GM18502 (cell line): ENCODE measurements at regions not wholly inside any gene's neighbourhood (a gene's known extent, or its start where the extent isn't known, plus 50 kb on each side); places are given as distances from the start of the nearest gene placed in this dataset.
A peak's percentile ranks its signal among the peaks of the same experiment; 100 is the strongest.
"Not testable (repeated sequence)": the region's sequence is repeated elsewhere in the genome, so short reads cannot be mapped to it uniquely, and the experiment has no call there.

ENCODE experiments used
- ATAC-seq: cut with Tn5 transposase; IDR thresholded peaks from one replicate; pipeline ENCODE4 v1.9.1; 2021; ENCODE audit warnings: mild to moderate bottlenecking; ENCODE audit not compliant: unreplicated experiment, poor library complexity

DNA sequence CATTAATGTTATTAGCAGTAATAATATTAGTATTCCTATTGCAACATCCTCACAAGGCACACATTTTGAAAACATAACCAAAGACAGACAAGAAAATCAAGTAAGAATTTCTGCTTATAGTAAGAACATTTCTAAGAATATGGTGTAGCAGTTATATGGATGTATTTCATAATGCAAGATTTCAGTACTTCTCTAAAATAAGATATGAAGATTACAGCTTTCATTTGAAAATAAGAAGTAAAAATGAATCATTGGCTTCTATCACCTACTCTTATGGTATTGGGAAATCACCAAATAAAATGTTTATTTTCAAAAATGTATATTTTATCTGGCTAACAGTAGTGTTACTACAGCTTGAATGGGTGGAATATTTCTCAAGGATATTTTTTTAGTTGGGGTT, 103.8 kb upstream of the USP25 start:
- no peak for ATAC-seq

DNA sequence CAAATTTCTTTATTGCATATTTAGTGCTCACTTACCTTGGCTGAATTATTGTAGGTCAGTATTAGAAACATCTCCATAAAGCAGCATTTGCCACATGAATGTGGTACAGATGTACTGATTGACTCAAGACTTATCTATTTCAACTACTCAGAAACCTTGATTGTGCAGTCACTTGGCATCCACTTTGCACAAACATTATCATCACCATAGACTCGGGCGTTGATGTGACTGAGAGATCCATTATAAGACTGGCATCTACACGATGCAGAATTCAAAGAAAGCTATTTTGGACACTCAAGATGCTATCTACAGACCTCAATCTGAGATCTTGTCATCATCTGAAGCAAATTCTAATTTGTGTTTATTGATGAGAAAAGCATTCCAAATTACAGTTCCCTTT, 102.8 kb upstream of the USP25 start:
- no peak for ATAC-seq

DNA sequence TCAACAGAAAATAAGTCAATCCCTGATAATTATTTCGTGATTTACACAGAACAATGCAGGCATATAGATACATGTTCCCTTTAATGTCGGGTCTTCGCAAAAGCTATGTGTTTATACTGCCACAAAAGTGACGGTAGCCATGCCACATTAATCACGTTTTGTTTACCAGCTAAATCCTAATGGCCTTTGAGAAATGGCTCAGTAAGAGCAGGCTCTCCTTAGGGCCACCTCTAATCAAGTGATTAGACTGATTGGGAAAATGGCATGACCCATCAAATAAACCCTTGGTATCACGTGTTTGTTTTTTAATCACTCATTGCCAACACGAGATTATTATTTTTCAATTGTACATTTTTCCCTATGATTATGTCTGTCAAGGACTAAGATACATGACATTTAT, 102.0 kb upstream of the USP25 start:
- ATAC-seq, result no peak

DNA sequence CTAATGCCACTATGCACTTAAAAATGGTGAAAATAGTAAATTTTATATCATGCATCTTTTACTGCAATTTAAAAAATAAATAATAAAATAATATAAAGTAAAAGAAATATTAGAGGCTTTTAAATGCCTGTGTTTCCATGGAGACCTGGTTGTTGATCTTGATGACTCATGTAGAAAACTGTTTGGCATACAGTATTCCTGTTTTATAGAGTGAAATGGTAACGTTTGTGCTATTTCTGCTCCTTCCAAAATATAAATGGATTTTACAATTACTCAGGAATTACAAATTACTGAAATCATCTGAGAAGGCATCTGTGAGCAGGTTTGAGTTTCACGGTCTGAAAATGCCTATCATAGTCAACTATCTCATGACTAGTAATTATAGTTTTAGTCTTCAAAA, 98.4 kb upstream of the USP25 start:
- no peak for ATAC-seq

DNA sequence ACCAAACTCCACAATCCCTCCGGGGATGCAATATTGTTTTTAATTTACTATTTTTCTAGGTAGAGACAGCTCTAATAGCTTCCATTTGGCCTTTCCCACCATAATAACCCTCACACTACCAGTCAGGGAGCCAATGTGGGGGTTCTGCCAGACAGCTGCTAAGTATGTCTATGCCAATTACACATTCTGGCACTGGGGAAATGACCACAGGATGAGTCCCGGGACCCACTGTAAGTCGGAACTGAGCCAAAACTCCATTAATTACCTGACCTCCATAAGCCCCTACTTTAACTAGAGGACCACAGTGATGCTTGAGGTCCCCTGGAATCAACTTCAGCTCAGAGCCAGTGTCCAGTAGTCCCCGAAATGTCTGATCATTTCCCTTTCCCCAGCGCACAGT, 95.2 kb upstream of the USP25 start:
- ATAC-seq, result not testable (repeated sequence)

DNA sequence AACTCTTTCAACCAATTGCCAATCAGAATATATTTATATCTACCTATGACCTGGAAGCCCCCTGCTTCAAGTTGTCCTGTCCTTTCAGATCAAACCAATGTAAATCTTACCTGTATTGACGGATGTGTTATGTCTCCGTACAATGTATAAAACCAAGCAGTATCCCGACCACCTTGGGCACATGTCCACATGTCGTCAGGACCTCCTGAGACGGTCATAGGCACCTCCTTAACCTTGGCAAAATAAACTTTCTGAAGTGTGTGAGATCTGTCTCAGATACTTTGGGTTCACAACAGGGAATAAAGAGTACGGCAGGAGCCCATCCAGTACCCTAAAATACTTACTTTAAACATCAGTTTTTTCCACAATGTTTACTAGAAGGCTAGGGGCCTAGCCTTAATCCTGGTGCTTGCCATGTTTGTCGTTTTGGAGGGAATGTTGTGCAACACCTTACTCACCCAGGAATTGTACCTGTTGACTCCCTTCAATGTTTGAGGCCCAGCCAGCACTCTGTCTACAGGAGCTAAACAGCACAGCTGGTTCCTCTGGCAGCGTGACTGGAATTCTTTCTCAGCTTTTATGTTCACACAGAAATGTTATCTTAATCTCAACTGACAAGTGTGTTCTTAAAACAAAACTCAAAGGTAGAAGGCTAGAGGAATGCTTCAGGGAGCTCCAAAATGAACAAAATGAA, 90.8 kb upstream of the USP25 start:
- no peak for ATAC-seq

DNA sequence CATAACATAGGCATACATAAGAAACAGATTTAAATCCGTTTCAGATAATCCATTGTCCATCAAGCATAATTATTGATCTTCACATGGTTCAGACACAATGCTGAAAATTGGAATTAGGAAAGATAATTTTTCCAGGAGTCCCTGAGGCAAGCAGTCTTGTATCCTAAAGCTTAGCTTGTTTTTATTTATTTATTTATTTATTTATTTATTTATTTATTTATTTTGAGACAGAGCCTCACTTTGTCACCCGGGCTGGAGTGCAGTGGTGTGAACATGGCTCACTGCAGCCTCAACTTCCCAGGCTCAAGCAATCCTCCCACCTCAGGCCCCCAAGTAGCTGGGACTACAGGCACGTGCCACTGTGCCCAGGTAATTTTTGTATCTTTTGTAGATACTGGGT, 89.7 kb upstream of the USP25 start:
- ATAC-seq, result not testable (repeated sequence)

DNA sequence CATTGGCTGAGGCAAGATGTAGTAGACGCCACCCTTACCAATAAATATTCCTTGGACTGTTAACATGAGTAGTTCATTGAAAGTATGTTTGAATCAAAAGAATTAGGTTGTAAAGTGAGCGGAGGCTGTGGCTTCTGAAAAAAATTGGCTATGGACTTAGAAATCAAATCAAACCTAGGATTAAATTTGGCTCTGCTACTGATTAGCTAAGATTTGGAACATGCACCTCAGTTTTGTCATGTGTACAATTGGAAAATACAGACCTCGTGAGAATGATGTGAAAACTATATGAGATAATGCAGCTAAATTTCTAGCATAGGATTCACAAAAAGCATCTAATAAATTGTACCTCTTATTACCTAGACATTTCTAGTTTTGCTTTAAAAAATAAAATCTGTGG, 85.3 kb upstream of the USP25 start:
- no peak for ATAC-seq

DNA sequence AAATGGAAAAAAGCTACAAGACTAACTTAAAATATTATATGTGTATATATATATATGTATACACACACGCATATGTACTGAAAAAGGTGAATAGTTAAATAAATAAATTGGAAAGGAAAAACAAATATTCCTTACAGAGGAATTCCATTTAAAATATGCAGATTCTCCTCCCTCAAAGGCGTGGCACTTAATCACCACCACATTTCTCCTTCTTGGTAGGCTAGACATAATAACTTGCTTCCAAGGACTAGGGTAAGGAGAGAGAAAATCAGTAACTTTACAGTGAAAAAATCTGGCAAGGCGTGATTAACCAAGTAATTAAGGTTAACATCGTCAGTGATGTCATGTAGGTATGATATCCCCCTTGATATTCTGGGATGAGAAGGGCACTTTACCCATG, 84.0 kb upstream of the USP25 start:
- ATAC-seq, result no peak

DNA sequence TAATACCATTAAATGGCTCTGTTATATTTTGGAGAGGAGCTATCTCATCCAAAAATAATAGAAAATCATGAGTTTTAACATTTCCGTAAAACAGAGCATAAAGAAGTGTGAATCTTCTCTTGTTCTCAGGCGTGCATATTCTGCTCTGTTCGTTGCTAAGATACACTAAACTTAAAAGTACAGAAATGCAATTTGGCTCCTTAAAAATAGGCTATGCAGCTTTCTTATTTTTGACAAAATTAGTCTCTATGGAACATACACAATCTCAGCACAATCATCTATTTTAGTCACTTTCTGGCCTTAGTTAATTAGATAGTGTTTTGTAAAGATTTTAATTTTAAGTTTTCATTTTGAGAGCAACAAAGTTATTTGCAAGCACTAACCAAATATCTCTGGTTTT, 79.0 kb upstream of the USP25 start:
- ATAC-seq, result no peak

DNA sequence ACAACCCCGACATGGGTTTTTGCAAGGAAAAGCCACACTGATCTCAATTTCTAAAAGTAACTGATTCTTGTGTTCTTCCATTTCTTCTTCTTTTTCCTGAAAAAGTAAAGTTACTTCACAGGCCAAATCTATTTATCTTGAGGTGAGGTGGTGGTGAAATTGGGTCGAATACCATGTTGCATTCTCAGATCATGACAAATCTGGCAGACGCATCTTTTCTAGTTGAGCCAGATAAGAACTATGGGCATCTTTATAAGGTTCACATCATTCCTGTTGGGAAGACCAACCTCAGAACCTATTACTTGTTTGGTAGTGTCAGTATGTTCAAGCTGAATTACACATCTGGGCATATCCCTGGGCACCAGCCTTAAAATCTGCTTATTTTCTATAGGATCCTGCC, 78.6 kb upstream of the USP25 start:
- ATAC-seq, result no peak

DNA sequence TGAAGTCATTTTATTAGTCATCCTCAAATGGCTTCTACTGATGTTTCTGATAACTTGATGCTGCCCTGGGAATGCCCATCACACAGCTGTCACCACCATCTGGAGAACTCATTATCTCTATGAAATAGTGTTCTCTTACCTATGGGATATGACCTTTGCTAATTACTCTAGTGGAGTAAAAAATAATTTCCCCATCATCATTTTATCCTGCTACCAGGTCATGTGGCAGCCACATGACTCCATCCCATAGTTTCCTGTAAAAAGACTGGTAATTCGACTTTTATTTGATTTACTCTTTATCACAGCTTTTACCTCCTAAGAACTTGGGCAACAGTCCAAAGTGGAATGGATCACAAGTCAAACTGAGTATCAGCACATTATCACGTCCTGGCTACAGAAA, 76.1 kb upstream of the USP25 start:
- ATAC-seq, result no peak

DNA sequence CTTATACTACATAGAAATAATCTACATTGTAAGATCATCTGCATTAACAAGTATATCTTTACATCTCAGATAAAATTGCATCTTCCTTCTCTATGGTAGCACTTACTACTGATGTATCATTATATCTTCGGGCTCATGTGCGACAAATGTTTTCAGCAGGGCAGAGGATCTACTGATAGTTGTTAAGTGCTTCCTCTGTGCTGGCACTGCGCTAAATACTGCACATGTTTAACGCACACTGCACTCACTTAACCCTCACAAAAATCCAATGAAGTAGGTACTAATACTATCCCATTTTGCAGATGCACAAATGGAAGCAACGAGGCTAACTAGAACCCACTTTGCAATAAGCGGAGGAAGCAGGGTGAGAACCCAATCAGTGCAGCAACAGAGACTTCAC, 75.6 kb upstream of the USP25 start:
- no peak for ATAC-seq

DNA sequence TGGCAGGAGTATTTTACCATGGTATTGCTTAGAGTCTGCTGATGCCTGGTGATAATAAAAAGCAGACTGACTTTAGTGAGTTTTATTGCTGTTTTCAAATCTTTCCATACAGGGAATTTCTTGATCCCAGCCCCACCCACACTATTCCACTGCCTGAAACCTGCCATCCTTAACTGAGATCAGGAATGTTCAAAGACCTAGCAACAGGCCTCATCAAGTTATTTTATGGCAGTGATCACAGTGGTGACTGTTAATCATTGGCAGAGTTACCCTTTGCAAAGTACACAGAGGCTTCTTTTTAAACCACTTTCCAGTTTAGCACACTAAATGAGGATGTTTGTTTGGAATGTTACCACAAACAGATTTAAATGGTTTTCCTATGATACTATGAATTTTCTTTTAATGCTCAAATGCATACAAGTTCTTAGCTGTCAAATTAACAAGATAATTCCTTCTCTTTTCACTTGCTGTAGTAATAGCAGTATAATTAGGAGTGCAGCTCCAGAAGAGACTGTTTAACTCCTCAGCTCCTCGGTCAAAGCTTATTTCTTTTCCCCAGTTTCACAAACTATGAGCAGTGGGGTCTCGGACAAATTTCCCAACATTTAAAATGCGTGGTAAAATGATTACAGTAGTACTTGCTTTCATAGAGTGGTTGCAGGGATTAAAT, 69.9 kb upstream of the USP25 start:
- ATAC-seq, result no peak

DNA sequence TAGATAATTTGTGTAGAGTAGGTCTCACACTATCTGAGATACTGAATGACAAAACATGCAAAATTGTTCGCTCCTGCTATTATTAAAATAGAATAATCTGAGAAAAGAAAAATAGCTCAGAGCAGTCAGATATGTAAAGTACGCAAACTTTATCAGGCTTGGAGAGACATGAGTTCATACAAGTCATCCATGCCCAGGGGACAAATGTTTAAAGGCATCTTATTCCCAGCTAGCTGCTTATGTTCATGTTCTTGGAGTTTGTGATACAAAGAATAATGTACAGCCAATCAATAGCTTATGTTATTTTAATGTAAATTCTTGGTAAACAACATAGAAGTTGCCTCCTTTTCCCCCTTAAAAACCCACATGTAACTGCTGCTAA, 69.4 kb upstream of the USP25 start:
- ATAC-seq, result no peak

DNA sequence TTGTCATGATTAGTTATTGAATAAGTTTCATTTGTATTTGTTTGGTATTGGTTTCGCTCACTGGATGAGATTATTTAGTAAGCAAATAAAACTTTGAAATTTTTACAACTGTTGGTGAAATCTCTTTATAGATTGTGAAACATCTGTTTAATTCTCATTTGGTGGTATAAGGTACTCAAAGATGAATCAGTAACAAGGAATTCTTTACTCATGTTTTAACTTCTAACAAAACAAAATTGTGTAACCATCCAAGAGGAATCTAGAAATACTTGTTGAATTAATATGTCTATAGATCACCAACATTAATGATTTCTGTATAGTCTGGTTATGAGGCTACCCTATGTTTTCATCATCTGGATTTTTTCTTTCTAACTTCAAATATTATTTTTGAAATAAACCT, 62.8 kb upstream of the USP25 start:
- ATAC-seq, result no peak

DNA sequence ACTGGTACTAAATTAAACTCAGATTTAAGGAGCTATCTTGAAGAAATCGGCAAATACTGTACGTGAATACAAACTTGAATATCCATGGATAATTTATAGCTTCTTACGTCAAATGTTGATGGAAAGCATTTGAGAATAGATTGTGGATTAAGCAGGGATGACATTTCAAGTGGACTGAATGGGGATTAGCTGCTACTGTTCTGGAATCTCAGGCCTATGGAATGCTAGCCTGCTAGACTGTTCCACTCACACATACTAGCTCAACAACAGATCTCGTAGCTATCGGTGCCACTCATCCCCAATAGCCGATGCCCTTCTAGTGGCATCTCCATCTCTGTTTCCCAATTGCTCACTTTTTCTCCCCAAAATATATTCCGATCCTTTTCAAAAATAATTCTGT, 62.0 kb upstream of the USP25 start:
- no peak for ATAC-seq

DNA sequence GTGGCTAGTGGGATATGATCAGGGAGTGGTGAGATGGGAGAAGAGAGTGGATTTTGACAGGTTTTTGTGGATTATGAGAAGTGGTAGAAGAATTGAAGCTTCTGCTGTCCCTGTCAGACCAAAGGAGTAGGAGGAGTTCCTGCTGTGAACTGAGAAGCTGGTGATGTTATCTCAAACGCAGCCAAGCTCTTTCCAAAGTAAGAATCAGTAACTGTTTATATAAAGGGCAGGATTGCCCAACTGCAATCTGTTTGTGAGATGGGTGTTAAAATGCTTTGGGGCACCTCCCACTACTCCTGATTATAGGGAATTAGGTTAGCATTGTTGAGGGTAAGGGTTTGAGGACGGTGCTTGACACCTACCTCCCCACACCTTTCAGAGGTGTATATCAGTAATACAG, 60.5 kb upstream of the USP25 start:
- ATAC-seq, result no peak

DNA sequence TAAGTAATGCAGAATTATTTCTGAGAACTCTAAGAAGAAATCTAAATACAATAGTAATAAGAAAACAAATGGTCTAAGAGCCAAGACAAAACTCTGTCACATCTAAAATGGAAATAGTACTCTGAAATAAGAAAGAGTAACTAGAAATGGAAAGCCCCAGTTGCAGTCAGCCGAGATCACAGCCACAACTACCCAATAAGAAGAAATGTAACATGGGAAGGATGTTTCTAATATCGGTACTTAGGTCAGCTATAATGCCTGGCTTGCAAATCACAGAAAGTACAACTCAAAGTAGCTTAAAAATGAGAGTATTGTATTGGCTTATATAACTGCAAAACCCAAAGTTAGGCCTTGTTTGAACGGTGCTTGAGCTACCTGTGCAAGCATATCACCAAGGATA, 58.6 kb upstream of the USP25 start:
- peak; percentile 62 for ATAC-seq

DNA sequence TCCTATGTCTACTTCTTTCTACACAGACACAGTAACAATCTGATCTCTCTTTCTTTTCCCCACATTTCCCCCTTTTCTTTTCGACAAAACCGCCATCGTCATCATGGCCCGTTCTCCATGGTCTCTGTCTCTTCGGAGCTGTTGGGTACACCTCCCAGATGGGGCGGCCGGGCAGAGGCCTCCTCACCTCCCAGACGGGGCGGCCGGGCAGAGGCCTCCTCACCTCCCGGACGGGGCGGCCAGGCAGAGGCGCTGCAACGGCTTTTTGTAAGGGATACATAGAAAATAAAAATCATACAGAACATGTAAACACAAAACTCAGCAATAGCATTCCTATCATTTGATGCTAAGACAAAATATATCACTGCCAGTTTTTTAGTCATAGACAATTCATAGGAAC, 57.2 kb upstream of the USP25 start:
- not testable (repeated sequence) for ATAC-seq

DNA sequence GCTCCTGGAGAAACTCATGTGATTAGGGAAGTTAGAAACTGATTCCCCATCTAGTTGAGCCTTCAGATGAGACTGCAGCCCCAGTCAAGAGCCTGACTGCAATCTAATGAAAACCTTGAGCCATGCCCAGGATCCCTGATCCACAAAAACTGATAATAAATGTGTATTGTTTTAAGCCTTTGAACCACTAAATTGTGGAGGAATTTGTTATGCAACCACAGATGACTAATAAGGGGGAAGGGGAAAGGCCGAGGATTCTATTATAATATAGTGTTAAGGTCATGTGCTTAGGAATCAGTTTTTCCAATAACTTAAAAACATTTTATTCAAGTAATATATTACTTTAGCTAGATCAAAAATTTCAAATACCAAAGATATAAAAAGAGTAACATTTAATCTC, 52.8 kb upstream of the USP25 start:
- ATAC-seq, result no peak

DNA sequence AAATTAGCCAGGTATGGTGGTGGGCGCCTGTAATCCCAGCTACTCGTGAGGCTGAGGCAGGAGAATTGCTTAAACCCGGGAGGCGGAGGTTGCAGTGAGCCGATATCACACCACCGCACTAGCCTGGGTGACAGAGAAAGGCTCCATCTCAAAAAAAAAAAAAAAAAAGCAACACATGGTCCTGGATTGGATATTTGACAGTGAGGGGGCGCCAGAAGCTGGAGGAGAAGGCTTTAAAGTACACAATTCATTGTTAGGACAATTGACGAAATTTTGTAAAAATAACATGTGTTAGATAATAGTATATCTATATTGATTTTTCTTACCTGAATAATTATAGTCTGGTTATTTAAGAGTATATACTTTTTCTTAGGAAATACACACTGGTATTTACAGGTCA, 50.2 kb upstream of the USP25 start:
- no peak for ATAC-seq
